Lower lobe of right lung (tissue), 2 donors: ENCODE measurements at regions not wholly inside any gene's neighbourhood (a gene's known extent, or its start where the extent isn't known, plus 50 kb on each side); places are given as distances from the start of the nearest gene placed in this dataset.

Source experiments
- ATAC-seq, 2 donors: fragments of 200-7000 bp; cut with Tn5 transposase; one replicate each; pipeline ENCODE4 v1.9.1; 2020 to 2022; ENCODE audit warnings: mild to moderate bottlenecking in 2 of 2, moderate library complexity in 2 of 2
- DNase-seq: peaks from one replicate; pipeline ENCODE4 v3.0.0-alpha.2; 2020
- H3K27ac ChIP-seq: fragments of 200-600 bp; one replicate; pipeline ENCODE4 v1.8.0; 2022
- H3K27me3 ChIP-seq: fragments of 200-600 bp; one replicate; pipeline ENCODE4 v1.8.0; 2022; ENCODE audit warnings: low read depth
- H3K36me3 ChIP-seq: fragments of 200-600 bp; one replicate; pipeline ENCODE4 v1.8.0; 2022; ENCODE audit warnings: mild to moderate bottlenecking
- H3K4me1 ChIP-seq: fragments of 200-600 bp; one replicate; pipeline ENCODE4 v1.8.0; 2022
- H3K4me3 ChIP-seq: fragments of 200-600 bp; one replicate; pipeline ENCODE4 v1.8.0; 2022; ENCODE audit warnings: mild to moderate bottlenecking
- H3K9me3 ChIP-seq: fragments of 200-600 bp; one replicate; pipeline ENCODE4 v1.8.0; 2022
- intact Hi-C: fragments of 100-400 bp; cut with DNase I; formaldehyde crosslinking; loops from one replicate; pipeline ENCODE4 v1.11.0; 2022
- TF ChIP-seq, protein P1 (sequence below): fragments of 200-600 bp; IDR thresholded peaks from one replicate; pipeline ENCODE4 v1.8.0; 2022; ENCODE audit warnings: antibody characterized with exemption, mild to moderate bottlenecking
- donor health status: DM: no; HTN: yes; CAD: no; lungs with severe emphysema.

DNA sequence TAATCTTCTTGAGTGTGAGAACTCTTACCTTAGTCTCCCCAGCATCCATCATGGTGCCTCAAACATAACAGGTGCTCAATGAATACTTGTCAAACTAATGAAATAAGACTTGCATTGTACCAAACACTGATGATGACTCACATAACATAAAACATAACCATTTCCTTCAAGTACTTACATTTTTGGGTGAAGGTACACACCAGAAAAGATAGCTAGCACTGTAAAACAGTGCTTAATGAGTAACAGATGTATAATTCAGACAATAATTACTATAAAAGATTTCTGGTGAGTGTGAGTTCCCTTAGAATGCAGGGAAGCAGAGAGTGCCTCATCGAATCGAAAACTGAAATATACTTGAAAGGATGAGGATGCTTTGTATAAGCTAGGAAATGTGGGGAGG, 70.1 kb upstream of the HCCS start:
- H3K36me3 ChIP-seq = no peaks in the 10 kb centered on the region
- H3K27me3 ChIP-seq = no peaks in the 10 kb centered on the region
- DNase-seq = no peak
- ATAC-seq = no peak
- intact Hi-C loops = no loop called here
- H3K9me3 ChIP-seq = no peaks in the 10 kb centered on the region
- TF ChIP-seq, protein P1, sequence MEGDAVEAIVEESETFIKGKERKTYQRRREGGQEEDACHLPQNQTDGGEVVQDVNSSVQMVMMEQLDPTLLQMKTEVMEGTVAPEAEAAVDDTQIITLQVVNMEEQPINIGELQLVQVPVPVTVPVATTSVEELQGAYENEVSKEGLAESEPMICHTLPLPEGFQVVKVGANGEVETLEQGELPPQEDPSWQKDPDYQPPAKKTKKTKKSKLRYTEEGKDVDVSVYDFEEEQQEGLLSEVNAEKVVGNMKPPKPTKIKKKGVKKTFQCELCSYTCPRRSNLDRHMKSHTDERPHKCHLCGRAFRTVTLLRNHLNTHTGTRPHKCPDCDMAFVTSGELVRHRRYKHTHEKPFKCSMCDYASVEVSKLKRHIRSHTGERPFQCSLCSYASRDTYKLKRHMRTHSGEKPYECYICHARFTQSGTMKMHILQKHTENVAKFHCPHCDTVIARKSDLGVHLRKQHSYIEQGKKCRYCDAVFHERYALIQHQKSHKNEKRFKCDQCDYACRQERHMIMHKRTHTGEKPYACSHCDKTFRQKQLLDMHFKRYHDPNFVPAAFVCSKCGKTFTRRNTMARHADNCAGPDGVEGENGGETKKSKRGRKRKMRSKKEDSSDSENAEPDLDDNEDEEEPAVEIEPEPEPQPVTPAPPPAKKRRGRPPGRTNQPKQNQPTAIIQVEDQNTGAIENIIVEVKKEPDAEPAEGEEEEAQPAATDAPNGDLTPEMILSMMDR = no peak
- no peak overlapping the region for H3K4me3 ChIP-seq
- no peak overlapping the region for H3K27ac ChIP-seq
- H3K4me1 ChIP-seq = no peaks in the 10 kb centered on the region

- ATAC-seq (no peak), DNase-seq (no peak)
- no peaks in the 10 kb centered on the region for H3K36me3 ChIP-seq
- H3K9me3 ChIP-seq = no peaks in the 10 kb centered on the region
- intact Hi-C loops = no loop called here
- TF ChIP-seq, protein P1 = no peak
- H3K4me1 ChIP-seq = no peaks in the 10 kb centered on the region
- no peak overlapping the region for H3K4me3 ChIP-seq
- H3K27ac ChIP-seq = no peak overlapping the region
- no peaks in the 10 kb centered on the region for H3K27me3 ChIP-seq
Observed at GRCh38 chrX:11050013-11050412, 61.1 kb upstream of the HCCS start.

- TF ChIP-seq, protein P1 = no peak
- Histone ChIP-seq H3K9me3 (no peaks in the 10 kb centered on the region), H3K4me1 (no peaks in the 10 kb centered on the region), H3K36me3 (no peaks in the 10 kb centered on the region), H3K4me3 (no peak overlapping the region), H3K27me3 (no peaks in the 10 kb centered on the region), H3K27ac (no peak overlapping the region)
- intact Hi-C loops = no loop called here
- DNase-seq = no peak
- peak in 1 of 2 donors; percentile 61 for ATAC-seq
Observed at GRCh38 chrX:11053351-11053750, 57.8 kb upstream of the HCCS start.

GRCh38 chrX:11056322-11057176, 54.6 kb upstream of the HCCS start:
- TF ChIP-seq, protein P1 = no peak
- no peak for DNase-seq
- no peak for ATAC-seq
- intact Hi-C loops = no loop called here
- Histone ChIP-seq H3K4me1 (no peaks in the 10 kb centered on the region), H3K9me3 (no peaks in the 10 kb centered on the region), H3K27me3 (no peaks in the 10 kb centered on the region), H3K27ac (no peak overlapping the region), H3K36me3 (no peaks in the 10 kb centered on the region), H3K4me3 (no peak overlapping the region)

GRCh38 chrX:11059933-11060332, 51.2 kb upstream of the HCCS start:
- ATAC-seq (no peak), DNase-seq (no peak)
- intact Hi-C loops = no loop called here
- Histone ChIP-seq H3K27me3 (no peaks in the 10 kb centered on the region), H3K9me3 (no peaks in the 10 kb centered on the region), H3K27ac (no peak overlapping the region), H3K36me3 (no peaks in the 10 kb centered on the region), H3K4me1 (no peaks in the 10 kb centered on the region), H3K4me3 (no peak overlapping the region)
- TF ChIP-seq, protein P1 = no peak
